NT2/D1 (cell line): ENCODE measurements at regions not wholly inside any gene's neighbourhood (a gene's known extent, or its start where the extent isn't known, plus 50 kb on each side); places are given as distances from the start of the nearest gene placed in this dataset.

Source experiments
- SUZ12 ChIP-seq: IDR thresholded peaks from 2 replicates; pipeline ENCODE4 v1.6.1; 2011; ENCODE audit not compliant: insufficient read length, insufficient read depth; ENCODE audit errors: extremely low read depth
- YY1 ChIP-seq: IDR thresholded peaks from 2 replicates; pipeline ENCODE4 v1.6.1; 2011; ENCODE audit not compliant: insufficient read length, insufficient read depth
- ZNF274 ChIP-seq: IDR thresholded peaks from 2 replicates; pipeline ENCODE4 v1.6.1; 2011; ENCODE audit warnings: mild to moderate bottlenecking, low read depth, low read length

GRCh38 chr15:31452595-31453557 lies 126.2 kb downstream of the KLF13 start:
- TF ChIP-seq ZNF274 (no peak), SUZ12 (no peak), YY1 (no peak)
